NCI-H2196 (cell line): ENCODE measurements at regions not wholly inside any gene's neighbourhood (a gene's known extent, or its start where the extent isn't known, plus 50 kb on each side); places are given as distances from the start of the nearest gene placed in this dataset.
"Not testable (repeated sequence)": the region's sequence is repeated elsewhere in the genome, so short reads cannot be mapped to it uniquely, and the experiment has no call there.

Source experiments
- DNase-seq: peaks from one replicate; lab custom pipeline; 2025; ENCODE audit not compliant: unreplicated experiment; lab: John Stamatoyannopoulos, UW

DNA sequence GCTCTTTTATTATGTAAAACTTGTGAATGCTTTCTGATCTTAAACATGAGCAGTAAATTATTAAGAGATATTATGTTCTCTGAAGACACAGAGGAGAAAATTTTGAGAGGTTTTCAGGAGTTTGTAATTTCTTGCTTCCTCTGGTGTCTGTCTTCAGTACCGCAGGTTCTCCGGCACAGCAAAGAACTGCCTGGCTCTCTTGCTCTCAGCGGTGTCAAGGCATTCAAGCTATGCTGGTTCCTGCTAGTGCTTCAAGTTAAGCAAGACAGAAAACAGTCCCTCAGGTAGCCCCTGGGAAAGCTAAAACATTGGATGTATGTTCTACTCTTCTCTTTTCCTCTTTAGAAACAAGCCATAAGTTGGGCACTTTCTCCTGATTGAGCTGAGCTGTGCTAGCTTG is 120.2 kb upstream of the CENPE start:
- no peak for DNase-seq

DNA sequence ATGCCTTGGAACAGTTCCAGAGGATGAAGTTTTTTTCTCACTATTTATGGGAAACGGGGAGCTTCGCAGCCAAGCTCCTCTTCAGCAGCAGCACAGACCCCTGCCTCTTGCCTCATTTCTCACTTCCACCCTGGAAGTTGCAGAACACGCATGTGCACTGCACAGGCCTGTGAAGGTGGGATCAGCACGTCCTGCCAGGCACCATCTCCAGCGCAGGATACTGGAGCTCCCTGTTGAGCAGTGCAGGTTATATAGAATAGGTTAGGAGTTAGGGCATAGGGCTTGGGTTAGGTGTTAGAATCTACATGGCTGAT is 110.1 kb upstream of the CENPE start:
- no peak for DNase-seq

GRCh38 chr4:103307453-103308247 is 109.5 kb upstream of the CENPE start:
- DNase-seq: no peak

DNA sequence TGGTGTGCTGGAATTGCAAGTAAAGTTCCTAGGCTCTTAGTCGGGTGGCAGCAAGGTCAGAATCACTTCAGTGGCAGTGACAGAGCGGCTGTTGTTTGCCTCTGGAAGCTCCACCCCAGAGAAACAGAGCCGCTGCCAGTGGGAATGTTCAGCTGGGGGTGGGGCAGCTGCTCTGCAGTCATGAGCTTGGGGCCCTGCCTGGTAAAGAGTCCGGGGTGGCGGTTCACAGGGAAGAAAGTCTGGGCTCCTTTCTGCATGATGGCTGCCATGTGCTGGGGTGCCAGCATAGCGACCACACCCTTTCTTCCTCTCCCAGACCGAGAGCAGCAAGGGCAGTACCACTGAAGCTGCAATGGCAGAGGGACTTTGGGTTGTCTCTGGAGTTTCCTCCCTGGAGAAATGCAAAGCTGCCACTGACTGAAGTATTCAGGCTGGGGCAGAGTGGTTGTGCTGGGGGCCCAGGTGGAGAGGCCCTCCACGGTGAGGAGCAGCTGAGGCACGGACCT is 108.8 kb upstream of the CENPE start:
- DNase-seq: no peak

DNA sequence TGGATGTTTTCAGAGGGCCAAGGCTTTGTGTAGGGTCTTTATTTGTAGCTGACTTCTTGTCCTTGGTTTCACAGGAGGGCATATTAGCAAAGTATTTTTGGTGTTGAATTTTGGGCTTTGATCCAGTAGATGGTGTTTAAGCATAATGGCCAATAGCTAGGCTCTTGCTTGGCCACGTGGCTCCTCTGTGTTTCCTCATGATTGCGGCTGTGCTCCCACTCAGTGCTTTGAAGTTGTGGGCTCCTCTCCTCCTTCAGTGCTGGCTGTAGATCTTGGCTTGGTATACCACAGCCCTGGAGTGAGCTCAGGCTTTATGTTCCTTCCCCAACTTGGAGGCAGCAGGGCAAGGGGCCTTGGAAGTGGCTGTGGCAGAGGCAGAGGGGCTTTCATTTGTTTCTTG is 107.2 kb upstream of the CENPE start:
- no peak for DNase-seq

DNA sequence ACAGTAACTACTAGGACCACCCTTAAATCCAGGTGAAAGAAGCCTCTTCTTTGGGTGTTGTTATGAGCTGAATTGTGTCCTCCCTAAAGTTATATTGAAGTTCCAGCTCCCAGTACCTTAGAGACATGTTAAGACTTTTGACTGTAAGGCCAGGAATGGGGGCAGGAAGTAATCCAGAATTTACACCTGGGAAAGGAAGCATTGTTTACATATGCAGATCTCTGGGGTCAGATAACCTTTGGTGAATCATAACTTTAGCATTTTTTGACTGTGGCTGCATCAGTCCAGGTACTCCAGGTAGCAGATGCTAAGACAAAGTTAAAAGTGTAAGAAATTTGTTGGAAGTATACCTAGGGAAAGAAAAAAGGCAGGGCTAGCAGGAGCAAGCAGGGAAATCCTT is 104.9 kb upstream of the CENPE start:
- no peak for DNase-seq

GRCh38 chr4:103292959-103293358 is 94.8 kb upstream of the CENPE start:
- no peak for DNase-seq

- no peak for DNase-seq
Observed at GRCh38 chr4:103292373-103292772, 94.2 kb upstream of the CENPE start.

DNA sequence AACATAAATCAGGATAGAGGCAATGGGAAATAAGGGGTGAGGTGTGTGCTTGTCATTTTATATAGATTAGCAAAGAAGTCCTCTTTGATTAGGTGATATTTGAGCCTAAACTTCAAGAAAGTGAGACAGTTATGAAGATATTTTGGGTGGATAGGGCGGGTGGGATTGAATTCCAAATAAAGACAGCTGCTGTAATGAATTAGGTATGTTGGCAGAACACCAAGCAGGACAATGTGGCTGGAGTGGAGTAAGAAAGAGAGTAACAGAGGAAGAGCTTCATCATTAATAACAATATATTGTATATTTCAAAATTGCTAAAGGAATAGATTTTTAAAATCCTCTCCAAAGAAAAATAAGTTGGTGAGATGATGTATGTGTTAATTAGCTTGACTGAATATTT is 91.0 kb upstream of the CENPE start:
- DNase-seq: no peak

GRCh38 chr4:103272174-103272573 is 74.0 kb upstream of the CENPE start:
- no peak for DNase-seq

- DNase-seq: no peak
Observed at GRCh38 chr4:103268746-103269145, 70.6 kb upstream of the CENPE start.

- DNase-seq: no peak
Observed at GRCh38 chr4:103264905-103265304, 66.8 kb upstream of the CENPE start.

- not testable (repeated sequence) for DNase-seq
Observed at GRCh38 chr4:103256068-103256467, 57.9 kb upstream of the CENPE start.
